RPMI7951 (cell line): ENCODE measurements at regions not wholly inside any gene's neighbourhood (a gene's known extent, or its start where the extent isn't known, plus 50 kb on each side); places are given as distances from the start of the nearest gene placed in this dataset.

Experiments
- DNase-seq: peaks from one replicate; pipeline ENCODE4 v3.0.0-alpha.2; 2012; ENCODE audit warnings: low read depth

DNA sequence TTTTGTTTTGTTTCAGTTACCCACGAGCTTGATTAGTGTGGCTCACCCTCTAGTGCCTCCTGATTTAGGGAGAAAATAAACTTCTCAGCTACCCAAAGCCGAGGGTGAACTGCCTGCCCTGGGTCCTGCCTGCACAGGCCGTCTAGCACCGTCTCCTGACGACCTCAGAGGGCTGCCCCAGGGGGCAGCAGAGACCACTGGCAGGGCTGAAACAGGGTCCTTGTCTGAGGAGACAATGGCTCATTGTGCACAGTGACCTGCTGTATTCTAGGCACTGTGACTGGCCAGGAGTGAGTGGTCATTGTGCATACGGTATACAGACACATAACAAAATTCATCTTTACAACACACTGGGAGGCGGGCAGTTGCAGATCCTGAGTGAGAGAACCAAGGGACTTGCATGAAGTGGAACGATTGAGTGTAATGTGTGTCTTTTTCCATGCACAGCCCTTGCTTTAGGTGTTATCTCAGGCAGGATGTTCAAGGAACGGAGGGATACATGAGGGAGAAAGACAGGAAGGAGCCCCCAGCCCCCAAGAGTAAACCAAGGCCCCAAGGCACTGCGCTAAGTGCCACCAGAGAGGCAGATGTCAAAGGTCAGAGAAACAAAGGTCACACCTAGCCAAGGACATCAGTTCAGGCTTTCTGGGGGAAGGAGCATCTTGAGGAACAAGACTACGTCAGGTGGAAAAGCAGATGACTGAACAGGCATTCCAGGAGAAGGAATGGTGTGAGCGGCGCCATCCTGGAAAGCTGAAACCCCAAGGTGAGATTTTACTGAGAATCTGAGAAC lies 421.3 kb downstream of the LPIN1 start:
- DNase-seq, result no peak

GRCh38 chr2:12168354-12168753 lies 421.9 kb downstream of the LPIN1 start:
- no peak for DNase-seq

DNA sequence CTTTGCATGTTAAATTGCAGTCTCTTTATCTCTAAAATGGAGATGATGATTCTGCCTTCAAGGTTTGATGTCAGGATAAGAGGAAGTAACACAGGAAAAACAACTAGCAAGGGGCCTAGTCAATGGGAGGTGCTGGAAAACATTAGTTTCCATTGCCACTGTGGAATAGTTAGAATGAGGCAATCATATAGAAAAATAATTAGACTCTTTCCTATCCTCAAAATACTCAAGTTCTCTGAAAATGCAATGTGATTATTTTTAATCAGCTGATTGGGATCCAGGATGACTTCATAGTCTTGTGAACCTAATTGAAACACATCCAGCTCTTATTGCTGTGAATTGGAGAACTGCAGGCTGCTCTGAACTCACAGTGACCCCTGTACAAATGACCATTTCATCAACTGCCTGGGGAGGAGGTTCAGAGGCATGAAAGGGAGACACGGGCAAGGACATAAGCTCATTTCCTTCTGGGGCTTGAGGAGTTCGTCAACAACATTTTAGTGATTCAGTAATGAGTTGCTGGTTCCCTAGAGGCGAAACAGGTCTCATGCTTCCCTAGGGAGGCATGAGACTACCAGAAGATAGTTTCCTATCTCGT lies 422.5 kb downstream of the LPIN1 start:
- peak; percentile 94 for DNase-seq

DNA sequence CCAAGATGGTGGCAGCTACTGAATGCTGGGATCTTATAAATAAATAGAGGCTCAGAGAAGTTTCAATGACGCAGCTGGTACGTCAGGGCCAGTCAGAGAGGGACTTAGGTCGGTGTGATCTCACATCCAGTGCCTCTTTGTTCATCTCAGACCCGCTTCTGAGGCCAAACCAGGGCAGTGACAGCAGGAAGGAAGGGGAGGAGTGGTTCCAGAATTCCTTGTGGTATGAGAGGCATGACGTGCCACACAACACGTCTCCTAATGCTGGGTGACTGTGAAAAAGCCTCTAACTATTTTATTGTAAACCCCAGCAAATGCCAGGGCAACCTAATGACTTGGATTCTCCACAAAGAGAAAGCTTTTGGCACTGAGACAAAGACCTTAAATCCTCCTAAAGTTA lies 423.3 kb downstream of the LPIN1 start:
- peak; percentile 99 for DNase-seq

DNA sequence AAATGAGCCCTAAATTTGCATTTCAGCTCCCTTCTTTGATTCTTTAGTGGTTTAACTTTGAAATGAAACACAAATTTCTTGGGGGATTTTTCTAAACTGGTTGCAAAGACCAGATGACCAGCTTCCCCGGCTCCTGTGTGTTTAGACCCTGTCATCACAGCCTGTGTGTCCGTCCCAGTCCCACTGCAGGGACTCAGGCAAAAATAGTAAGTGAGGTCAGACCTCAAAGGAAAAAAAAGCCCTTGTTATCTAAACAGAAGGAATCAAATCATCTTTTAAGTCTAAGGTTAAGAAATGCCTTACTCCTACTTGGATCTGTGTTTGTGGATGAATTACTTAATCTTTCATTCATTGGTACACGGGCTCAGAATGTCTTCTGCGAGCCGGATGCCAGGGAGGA lies 423.7 kb downstream of the LPIN1 start:
- DNase-seq, result no peak

DNA sequence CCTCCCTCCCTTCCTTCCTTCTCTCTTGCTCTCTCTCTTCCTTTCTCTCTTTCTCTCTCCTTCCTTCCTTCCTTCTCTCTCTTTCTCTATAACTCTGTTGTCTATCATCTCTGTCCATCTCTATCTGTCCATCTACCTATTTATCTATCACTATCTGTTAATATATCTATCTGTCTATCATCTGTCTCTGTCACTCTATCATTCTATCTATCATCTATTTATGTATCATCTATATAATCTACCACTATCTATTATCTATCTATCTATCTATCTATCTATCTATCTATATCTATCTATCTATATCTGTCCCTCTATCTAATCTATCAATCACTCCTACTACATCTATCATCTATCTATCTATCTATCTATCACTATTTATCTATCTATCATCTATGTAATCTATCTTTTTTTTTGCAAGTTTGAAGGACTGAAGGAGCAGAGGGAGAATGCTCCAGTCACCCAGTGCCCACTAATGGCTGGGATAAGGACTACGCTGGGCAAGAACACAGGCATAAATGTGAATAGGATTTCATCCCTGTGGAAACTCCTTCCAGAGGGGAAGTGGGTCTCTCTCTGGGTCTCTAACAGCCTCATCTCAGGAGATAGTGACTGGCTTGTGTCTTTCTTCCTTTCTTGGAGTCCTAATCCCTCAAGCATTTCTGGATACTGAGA lies 427.0 kb downstream of the LPIN1 start:
- DNase-seq, result peak; percentile 43

DNA sequence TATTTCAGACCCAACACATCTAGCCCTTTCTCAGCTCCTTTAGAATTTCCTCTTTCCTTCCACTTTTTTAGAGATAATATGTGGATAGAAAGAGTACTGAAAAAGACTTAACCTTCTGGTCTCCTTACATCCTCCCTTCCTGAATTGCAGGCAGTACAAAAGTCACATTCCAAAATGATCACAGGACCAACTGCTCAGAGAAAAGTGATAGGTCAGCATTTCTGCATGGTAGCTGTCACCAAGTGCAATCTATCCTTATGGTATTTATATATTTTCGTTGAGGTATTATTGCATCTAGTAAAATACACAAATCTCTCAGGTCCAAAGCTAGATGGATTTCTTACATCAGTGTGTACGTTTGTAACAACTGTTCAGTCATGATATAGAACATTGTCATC lies 427.5 kb downstream of the LPIN1 start:
- DNase-seq, result no peak

DNA sequence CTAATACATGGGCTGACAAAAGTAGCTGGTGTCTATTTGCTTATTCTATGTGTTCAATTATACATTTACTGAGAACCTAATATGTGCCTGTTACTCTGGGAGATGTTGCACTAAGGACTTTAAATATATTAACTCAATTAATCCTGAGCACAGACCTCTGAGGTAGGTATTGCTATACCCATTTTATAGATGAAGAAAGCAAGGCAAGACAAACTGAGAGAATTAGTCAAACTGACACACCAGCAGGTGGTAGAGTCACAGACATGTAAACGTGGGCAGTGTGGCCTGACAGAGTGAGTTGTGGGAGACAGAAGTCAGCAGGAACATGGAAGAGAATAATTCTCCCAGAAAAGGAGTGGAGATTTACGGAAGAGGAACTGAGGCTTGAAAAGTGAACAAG lies 428.9 kb downstream of the LPIN1 start:
- DNase-seq, result no peak

- DNase-seq, result peak; percentile 99
Observed at GRCh38 chr2:12176623-12177454, 430.4 kb downstream of the LPIN1 start.

DNA sequence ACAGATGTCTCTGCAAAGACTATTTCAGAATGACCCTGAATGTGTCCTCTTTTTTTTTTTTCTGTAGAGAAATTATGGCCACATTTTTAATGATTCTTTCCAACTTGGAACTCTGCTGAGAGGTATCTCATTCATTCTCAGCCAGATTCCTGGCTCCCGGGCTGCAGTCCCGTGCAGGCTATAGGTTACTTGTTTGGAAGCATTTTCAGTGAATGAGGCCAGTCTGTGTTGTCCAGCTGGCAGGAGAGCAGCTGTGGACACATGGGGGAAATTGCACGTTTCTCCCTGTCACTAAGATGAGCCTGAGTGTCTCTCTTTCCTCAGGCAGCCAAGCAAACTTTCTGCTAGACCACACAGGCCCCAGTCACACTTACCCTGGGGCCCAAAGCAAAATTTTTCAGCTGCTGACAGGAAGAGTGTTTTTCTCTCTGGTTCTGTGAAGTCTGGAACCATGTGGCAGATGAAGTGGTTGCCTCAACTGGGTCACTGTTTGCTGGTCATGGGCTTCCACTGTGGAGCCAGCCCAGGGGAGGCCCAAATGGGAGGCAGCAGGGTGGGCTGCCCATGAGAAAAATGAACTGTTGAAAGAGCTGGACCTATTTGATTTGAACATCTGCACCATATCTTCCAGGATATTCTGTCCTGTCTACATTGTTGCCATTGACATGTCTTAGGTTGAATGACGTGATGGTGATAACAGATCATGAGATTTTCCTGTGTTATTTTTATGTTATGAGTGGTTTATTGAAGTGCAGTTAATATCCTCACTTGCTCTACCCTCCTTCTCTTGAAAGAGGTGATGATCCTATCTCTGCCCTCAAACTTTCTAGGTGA lies 431.2 kb downstream of the LPIN1 start:
- DNase-seq, result peak; percentile 97

GRCh38 chr2:12178289-12179080 lies 432.1 kb downstream of the LPIN1 start:
- no peak for DNase-seq

- no peak for DNase-seq
Observed at GRCh38 chr2:12180031-12180430, 433.6 kb downstream of the LPIN1 start.

DNA sequence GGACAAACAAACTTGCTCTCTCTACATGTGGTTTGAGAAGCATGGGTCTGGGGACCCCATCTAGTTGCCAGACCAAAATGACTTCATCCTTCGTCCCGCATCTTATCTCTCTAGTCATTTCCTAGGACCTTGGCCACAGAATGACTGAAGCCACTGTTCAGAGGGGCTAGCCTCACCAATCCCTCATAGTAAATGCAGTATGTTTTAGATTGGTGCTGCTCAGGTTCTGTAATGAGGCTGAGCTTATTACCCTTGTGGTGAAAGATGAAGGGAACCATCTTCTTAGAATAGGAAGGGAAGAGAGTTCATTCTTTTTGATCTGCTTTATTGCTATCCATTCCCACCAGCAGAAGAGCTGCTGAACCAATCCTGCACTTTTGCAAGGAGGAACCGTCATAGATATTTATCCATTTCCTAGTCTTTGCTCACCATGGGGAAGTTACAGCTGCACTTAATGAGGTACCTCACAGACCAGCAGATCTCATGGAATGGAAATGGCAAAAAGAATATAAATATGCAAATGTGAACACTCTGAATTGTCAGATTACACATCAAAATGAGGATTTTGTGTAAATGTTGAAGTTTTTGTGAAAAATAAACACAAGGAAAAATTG lies 436.7 kb downstream of the LPIN1 start:
- DNase-seq, result no peak

- no peak for DNase-seq
Observed at GRCh38 chr2:12192762-12193161, 446.3 kb downstream of the LPIN1 start.

DNA sequence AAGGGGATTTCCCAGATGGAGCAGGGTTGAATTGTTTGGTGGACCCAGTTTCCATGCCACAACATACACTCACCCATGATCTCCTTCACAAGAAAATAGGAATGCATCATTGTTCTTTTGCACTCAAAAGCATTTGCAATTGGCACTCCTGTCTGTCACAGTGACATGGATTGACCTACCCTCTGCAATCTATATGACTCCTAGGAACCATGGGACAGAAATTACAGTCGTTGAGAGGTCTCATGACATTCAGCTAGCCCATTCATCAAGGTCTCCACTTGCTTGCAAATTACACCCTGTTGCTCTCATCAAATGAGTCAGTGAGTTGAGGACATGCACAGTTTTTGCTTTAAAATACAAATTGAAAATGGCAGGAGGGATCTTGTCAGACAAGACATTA lies 448.5 kb downstream of the LPIN1 start:
- no peak for DNase-seq

DNA sequence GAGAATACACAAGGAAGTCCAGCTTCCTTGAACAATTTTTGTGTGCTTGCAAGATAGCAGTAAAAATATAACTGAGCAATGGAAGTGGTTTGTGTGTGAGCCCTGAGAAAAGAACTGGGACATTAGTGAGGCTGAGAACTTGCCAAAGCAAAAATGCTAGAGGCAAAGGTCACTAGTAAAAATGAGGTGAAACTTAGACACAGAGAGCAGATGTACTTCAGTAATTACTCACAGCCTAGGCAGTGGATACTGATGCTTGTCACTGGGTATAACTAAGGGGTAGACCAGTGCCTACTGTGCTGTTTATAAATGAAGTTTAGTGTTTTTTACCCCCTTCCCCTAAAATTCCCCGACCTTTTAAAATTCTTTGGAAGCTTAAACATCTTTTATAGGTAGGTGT lies 450.1 kb downstream of the LPIN1 start:
- DNase-seq, result peak; percentile 76

DNA sequence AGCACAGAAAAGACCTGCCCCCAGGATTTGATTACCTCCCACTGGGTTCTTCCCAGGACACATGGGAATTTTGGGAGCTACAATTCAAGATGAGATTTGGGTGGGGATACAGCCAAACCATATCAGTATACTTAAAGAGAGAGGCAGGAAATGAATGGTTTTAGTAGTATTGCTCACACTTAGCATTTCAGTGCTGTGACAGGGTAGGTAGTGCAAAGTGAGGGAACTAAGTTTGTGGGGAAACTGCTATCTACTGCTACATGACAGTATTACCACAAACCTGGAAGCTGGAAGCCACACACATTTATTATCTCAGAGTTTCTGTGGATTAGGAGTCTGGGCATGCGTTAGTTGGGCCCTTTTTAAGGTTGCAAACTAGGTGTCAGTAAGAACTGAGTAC lies 450.7 kb downstream of the LPIN1 start:
- no peak for DNase-seq

GRCh38 chr2:12199491-12200211 lies 453.2 kb downstream of the LPIN1 start:
- no peak for DNase-seq

DNA sequence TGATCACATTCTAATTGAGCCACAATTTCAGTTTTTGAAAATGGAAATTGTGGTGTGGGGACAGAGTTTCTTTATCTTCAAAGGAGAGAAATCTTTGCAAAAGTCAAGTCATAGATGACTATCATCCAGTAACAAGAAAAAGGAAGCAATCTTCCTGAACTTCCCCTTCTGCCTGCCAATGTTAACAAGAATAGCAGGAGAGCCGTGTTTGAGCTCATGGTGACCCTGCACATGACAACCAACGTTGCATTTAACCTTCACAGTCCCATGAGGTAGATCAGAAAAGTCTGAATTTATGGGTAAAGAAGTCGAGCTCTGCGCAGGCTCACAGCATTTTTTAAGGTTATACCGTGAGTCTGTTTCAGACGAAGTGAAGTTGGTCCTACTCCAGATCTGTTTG lies 454.9 kb downstream of the LPIN1 start:
- DNase-seq, result no peak
